K562 (cell line): ENCODE measurements at regions not wholly inside any gene's neighbourhood (a gene's known extent, or its start where the extent isn't known, plus 50 kb on each side); places are given as distances from the start of the nearest gene placed in this dataset.

ENCODE experiments used
- ATAC-seq: fragments of 200-7000 bp; cut with Tn5 transposase; 3 replicates; pipeline ENCODE4 v1.9.1; 2020; ENCODE audit warnings: moderate library complexity
- BruUV-seq: library from RNA; stranded (reverse); fragments of 400-500 nt; replicated peaks from 2 replicates; lab custom pipeline; 2021; lab: Mats Ljungman, UMichigan
- CTCF ChIA-PET: fragments of 300-600 bp; formaldehyde crosslinking; extraction: SDS; loops from one replicate; lab custom pipeline; 2021; ENCODE audit warnings: low intra/inter-chr PET ratio; lab: Yijun Ruan, JAX
- POLR2A ChIA-PET: fragments of 300-600, 350-650 bp; sonication (Branson Sonifier 250); formaldehyde crosslinking; extraction: SDS; loops from one replicate; lab custom pipeline; 2021; ENCODE audit warnings: antibody characterized with exemption, inconsistent platforms; lab: Yijun Ruan, JAX
- DNase-seq, 4 experiments: peaks; one replicate each; pipeline versions ENCODE4 v3.0.0 to v3.0.0-alpha.2; 2011 to 2018; ENCODE audit warnings: low spot score in 3 of 4, mixed read lengths in 3 of 4; ENCODE audit errors: extremely low read depth in 1 of 4
- FAIRE-seq: peaks from 2 replicates; lab custom pipeline; 2011; peaks lifted over from hg19 to GRCh38; lab: Jason Lieb, UNC
- H2AFZ ChIP-seq: 2 replicates; pipeline ENCODE4 v1.6.0; 2011; ENCODE audit warnings: low read depth, low read length, control low read depth, inconsistent platforms
- H3K27ac ChIP-seq: fragments of 200-600 bp; 3 replicates; pipeline ENCODE4 v1.8.0; 2011; ENCODE audit warnings: low read depth, mild to moderate bottlenecking, control low read depth, inconsistent platforms, low read length, moderate library complexity, mixed read lengths; ENCODE audit errors: extremely low read depth
- H3K27me3 ChIP-seq, 2 experiments: fragments of 300-600 bp in 1 of 2; 2 replicates in 1 of 2; 3 replicates in 1 of 2; pipeline versions ENCODE4 v1.6.0 to v1.8.0; 2011; ENCODE audit warnings: inconsistent platforms in 2 of 2, low read length in 2 of 2, mild to moderate bottlenecking in 1 of 2, mixed read lengths in 1 of 2, moderate library complexity in 1 of 2; ENCODE audit not compliant: control insufficient read depth in 2 of 2, insufficient read depth in 2 of 2
- H3K36me3 ChIP-seq: fragments of 300-600 bp; 3 replicates; pipeline ENCODE4 v1.8.0; 2011; ENCODE audit warnings: mild to moderate bottlenecking, low read length, inconsistent platforms; ENCODE audit not compliant: control insufficient read depth, insufficient read depth
- H3K4me1 ChIP-seq, 2 experiments: fragments of 200-600 bp in 1 of 2; replicated peaks in 1 of 2; 2 replicates in 1 of 2; 3 replicates in 1 of 2; pipeline versions ENCODE4 v1.5.1 to v1.8.0; 2011; ENCODE audit warnings: inconsistent platforms in 2 of 2, low read length in 2 of 2, mild to moderate bottlenecking in 1 of 2, mixed read lengths in 1 of 2, moderate library complexity in 1 of 2; ENCODE audit not compliant: control insufficient read depth in 2 of 2, insufficient read depth in 2 of 2
- H3K4me2 ChIP-seq: 2 replicates; pipeline ENCODE4 v1.6.1; 2011; ENCODE audit warnings: low read length, control low read depth, inconsistent platforms, mixed read lengths; ENCODE audit not compliant: insufficient read depth
- H3K4me3 ChIP-seq: fragments of 200-600 bp; sonication (generic), shearing (Covaris generic); 2 replicates; pipeline ENCODE4 v1.5.1; 2016; ENCODE audit warnings: control low read depth, inconsistent platforms
- H3K79me2 ChIP-seq: fragments of 200-600 bp; 3 replicates; pipeline ENCODE4 v1.8.0; 2011; ENCODE audit warnings: low read length, inconsistent platforms; ENCODE audit not compliant: control insufficient read depth, insufficient read depth
- H3K9ac ChIP-seq, 2 experiments: 2 replicates each; pipeline versions ENCODE4 v1.6.0 to v1.6.1; 2011; ENCODE audit warnings: low read depth in 2 of 2, low read length in 2 of 2, control low read depth in 1 of 2, inconsistent platforms in 1 of 2, mild to moderate bottlenecking in 1 of 2, mixed read lengths in 1 of 2; ENCODE audit not compliant: insufficient read depth in 1 of 2
- H3K9me1 ChIP-seq: one replicate; pipeline ENCODE4 v1.6.0; 2011; ENCODE audit warnings: inconsistent platforms, mild to moderate bottlenecking, low read length, moderate library complexity; ENCODE audit not compliant: control insufficient read depth, insufficient read depth
- H3K9me3 ChIP-seq: replicated peaks from 2 replicates; pipeline ENCODE4 v1.5.1; 2011; ENCODE audit warnings: low read depth, low read length, inconsistent platforms; ENCODE audit not compliant: control insufficient read depth, insufficient read depth
- H4K20me1 ChIP-seq: replicated peaks from 2 replicates; pipeline ENCODE4 v1.6.1; 2011; ENCODE audit warnings: low read length, inconsistent platforms, mixed read lengths; ENCODE audit not compliant: control insufficient read depth, insufficient read depth
- BRF1 ChIP-seq: IDR thresholded peaks from 3 replicates; pipeline ENCODE4 v1.6.1; 2011; ENCODE audit warnings: borderline replicate concordance, mild to moderate bottlenecking; ENCODE audit not compliant: insufficient read length; ENCODE audit errors: extremely low read depth
- ELF4 ChIP-seq: fragments of 450-650 bp; formaldehyde crosslinking; IDR thresholded peaks from 2 replicates; pipeline ENCODE4 v1.4.0; 2022; ENCODE audit warnings: missing genetic modification characterization
- GTF2A2 ChIP-seq: IDR thresholded peaks from 2 replicates; pipeline ENCODE4 v1.6.1; 2016; ENCODE audit warnings: mild to moderate bottlenecking, missing genetic modification characterization, missing compliant biosample characterization
- KLF10 ChIP-seq: fragments of 250-450 bp; sonication (Bioruptor Pico); IDR thresholded peaks from 2 replicates; pipeline ENCODE4 v1.6.1; 2021; ENCODE audit warnings: matching md5 sums
- SMARCA5 ChIP-seq: fragments of 450-650 bp; IDR thresholded peaks from 2 replicates; pipeline ENCODE4 v1.6.1; 2016
- SMARCE1 ChIP-seq: fragments of 450-650 bp; IDR thresholded peaks from 2 replicates; pipeline ENCODE4 v1.7.1; 2016; ENCODE audit warnings: mild to moderate bottlenecking
- ZNF212 ChIP-seq: fragments of 450-650 bp; formaldehyde crosslinking; IDR thresholded peaks from 2 replicates; pipeline ENCODE4 v1.4.0; 2020; ENCODE audit warnings: mild to moderate bottlenecking
- ZNF766 ChIP-seq: fragments of 200-800 bp; sonication (Bioruptor generic); conservative IDR thresholded peaks from 2 replicates; pipeline ENCODE4 v1.6.1; 2016; ENCODE audit warnings: missing genetic modification characterization, missing compliant biosample characterization
- WGBS: fragments of 100-300 bp; shearing (Covaris generic); methylation state at CpG from one replicate; pipeline ENCODE4 v1.1.6; 2016; ENCODE audit warnings: low coverage, mixed read lengths; ENCODE audit not compliant: insufficient coverage; ENCODE audit errors: missing lambda C conversion rate; 5-methylcytosine and 5-hydroxymethylcytosine counted together
- in situ Hi-C: fragments of 300-500 bp; cut with MboI; formaldehyde crosslinking; loops from 4 replicates; pipeline ENCODE4 v1.15.0; 2018; ENCODE audit warnings: inconsistent platforms, mixed read lengths
- intact Hi-C: fragments of 100-400 bp; cut with micrococcal nuclease; formaldehyde crosslinking; loops from 2 replicates; pipeline ENCODE4 v1.14.2; 2022
- TF ChIP-seq, protein P1 (sequence below): fragments of 450-650 bp; formaldehyde crosslinking; IDR thresholded peaks from 2 replicates; pipeline ENCODE4 v1.4.0; 2020; ENCODE audit warnings: mild to moderate bottlenecking, moderate library complexity

DNA sequence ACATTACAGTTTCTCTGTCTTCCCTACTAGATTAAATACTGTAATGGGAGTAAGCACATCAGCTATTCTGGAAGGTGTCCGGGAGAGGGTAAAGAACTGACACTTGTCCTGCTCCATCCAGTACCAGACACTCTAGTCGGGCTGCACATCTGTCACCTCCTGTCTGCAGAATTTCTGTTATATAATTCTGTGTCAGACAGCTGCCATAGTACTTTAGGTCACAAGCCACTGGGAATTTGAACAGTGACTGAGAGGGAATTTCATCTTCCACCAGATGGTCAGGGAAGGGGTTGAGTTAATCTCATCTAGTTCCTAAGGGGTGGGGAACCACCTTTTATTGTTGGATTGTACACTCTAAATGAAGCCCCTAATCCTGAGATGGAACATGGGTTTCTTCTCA is 58.6 kb upstream of the NUDT7 start:
- WGBS: 6% methylated on average over 2 of the region's 2 CpGs
- intact Hi-C loops: loop anchor here (5.0 kb wide), 1 partner anchor 426 kb away; no protein-coding TSS in a partner anchor
- ChIA-PET POLR2A (no interaction called here), CTCF (no interaction called here)
- H4K20me1 ChIP-seq: no peaks in the 10 kb centered on the region
- no peak overlapping the region for H3K4me2 ChIP-seq
- no peaks in the 10 kb centered on the region for H3K36me3 ChIP-seq
- no TSS peak for BruUV-seq
- H3K27me3 ChIP-seq: no peaks in the 10 kb centered on the region; a peak in 2 of 5 replicates
- in situ Hi-C loops: no loop called here
- H3K27ac ChIP-seq: no peak overlapping the region
- H3K4me1 ChIP-seq: no peaks in the 10 kb centered on the region
- no peaks in the 10 kb centered on the region for H3K9me3 ChIP-seq
- TF ChIP-seq ELF4: no peak
- no peak for TF ChIP-seq GTF2A2 (tag)
- TF ChIP-seq KLF10: no peak
- TF ChIP-seq, protein P1, sequence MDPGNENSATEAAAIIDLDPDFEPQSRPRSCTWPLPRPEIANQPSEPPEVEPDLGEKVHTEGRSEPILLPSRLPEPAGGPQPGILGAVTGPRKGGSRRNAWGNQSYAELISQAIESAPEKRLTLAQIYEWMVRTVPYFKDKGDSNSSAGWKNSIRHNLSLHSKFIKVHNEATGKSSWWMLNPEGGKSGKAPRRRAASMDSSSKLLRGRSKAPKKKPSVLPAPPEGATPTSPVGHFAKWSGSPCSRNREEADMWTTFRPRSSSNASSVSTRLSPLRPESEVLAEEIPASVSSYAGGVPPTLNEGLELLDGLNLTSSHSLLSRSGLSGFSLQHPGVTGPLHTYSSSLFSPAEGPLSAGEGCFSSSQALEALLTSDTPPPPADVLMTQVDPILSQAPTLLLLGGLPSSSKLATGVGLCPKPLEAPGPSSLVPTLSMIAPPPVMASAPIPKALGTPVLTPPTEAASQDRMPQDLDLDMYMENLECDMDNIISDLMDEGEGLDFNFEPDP (CRISPR knock-in tag): no peak
- no peak for TF ChIP-seq SMARCA5
- TF ChIP-seq BRF1: no peak
- TF ChIP-seq, all 486 proteins: peak for 0
- H3K79me2 ChIP-seq: no peaks in the 10 kb centered on the region
- H2AFZ ChIP-seq: no peak overlapping the region
- ATAC-seq (no peak), DNase-seq (no peak), FAIRE-seq (no peak)
- H3K4me3 ChIP-seq: no peak overlapping the region
- no peak overlapping the region for H3K9ac ChIP-seq
- H3K9me1 ChIP-seq: no peaks in the 10 kb centered on the region

DNA sequence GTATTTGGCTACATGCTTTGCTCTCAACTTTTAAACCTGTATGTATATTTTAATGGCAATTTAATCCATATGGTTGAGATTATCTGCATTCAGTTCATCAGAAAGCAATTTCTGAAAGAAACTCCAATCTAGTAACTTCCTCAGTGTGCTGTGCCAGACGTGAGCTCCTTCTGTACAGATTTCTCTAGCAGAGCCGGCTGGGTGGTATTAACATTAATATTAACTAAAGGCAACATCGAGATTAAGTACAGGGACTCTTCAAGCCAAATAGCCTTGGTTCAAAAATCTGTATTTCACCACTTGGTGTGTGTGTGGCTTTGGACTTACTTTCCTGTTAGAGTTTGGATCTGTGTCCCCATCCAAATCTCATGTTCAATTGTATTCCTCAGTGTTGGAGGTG is 55.5 kb upstream of the NUDT7 start:
- in situ Hi-C loops: no loop called here

More for the DNA sequence above, 55.5 kb upstream of the NUDT7 start:
- Histone ChIP-seq H3K4me1 (no peaks in the 10 kb centered on the region), H3K9me3 (no peaks in the 10 kb centered on the region), H3K4me3 (no peak overlapping the region), H3K79me2 (no peaks in the 10 kb centered on the region), H3K4me2 (no peak overlapping the region), H3K36me3 (no peaks in the 10 kb centered on the region), H3K27me3 (no peaks in the 10 kb centered on the region; a peak in 1 of 5 replicates), H2AFZ (no peak overlapping the region), H3K9me1 (no peaks in the 10 kb centered on the region), H3K9ac (no peak overlapping the region), H4K20me1 (no peaks in the 10 kb centered on the region), H3K27ac (no peak overlapping the region)
- intact Hi-C loops: no loop called here
- DNase-seq: no peak
- POLR2A ChIA-PET: no interaction called here
- TF ChIP-seq SMARCE1: no peak
- no peak for TF ChIP-seq ZNF766
- TF ChIP-seq ZNF212 (CRISPR knock-in tag): no peak
- ATAC-seq: no peak
- BruUV-seq: no TSS peak
- CTCF ChIA-PET: no interaction called here
- no peak for FAIRE-seq
- WGBS: 0% methylated on average over 3 of the region's 3 CpGs
